ENCODE measurements at regions not wholly inside any gene's neighbourhood (a gene's known extent, or its start where the extent isn't known, plus 50 kb on each side); places are given as distances from the start of the nearest gene placed in this dataset.

- TF ChIP-seq CTCF (IDR thresholded peaks at IDR 0.05): no peak
- TF ChIP-seq GTF2I (CRISPR knock-in tag; conservative IDR thresholded peaks at IDR 0.05): no peak
- TF ChIP-seq GABPB1 (CRISPR knock-in tag; IDR thresholded peaks at IDR 0.05): no peak
- TF ChIP-seq ZNF138 (CRISPR knock-in tag; conservative IDR thresholded peaks at IDR 0.05): no peak
- TF ChIP-seq CBFB (CRISPR knock-in tag; IDR thresholded peaks at IDR 0.05; ENCODE audit: low read depth): no peak
Measured at GRCh38 chr15:97840501-97840900, 120.0 kb upstream of the ARRDC4 start.

Measured in WTC11 (cell line).